ENCODE measurements at regions not wholly inside any gene's neighbourhood (a gene's known extent, or its start where the extent isn't known, plus 50 kb on each side); places are given as distances from the start of the nearest gene placed in this dataset.

DNA sequence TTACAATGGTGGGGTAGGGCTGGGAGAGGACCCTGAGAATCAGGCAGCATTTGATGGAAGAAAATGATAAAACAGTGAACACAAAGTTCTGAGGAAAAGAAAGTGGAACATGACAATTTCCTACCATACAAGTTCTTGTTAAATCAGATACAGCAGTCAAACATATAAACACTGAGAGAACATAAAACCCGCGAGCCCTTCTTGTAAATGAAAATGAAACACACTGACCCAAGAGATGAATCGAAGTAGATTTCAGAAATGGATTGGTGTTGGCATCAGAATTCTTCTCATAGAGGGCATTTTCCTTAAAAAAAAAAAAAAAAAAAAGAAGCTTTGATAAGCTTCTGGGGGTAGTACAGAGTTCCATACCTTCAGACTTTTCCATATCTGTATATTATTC is 134.7 kb upstream of the TMEM45B start:
- CTCF ChIA-PET: interaction anchor here (1.0 kb wide), 1 partner anchor 8 kb away, joined by 4 read pairs; no protein-coding TSS in a partner anchor
- no TSS peak for BruUV-seq (replicated peaks)
- POLR2A ChIA-PET: interaction anchor here (0.6 kb wide), 1 partner anchor 284 kb away, joined by 3 read pairs; no protein-coding TSS in a partner anchor

More for the DNA sequence above, 134.7 kb upstream of the TMEM45B start:
- dilution Hi-C loops (cut with MboI; ENCODE audit: extremely low pct_ligation_motif_present, low sequenced_read_pairs) (no loop called here), intact Hi-C loops (cut with micrococcal nuclease) (no loop called here)
- no peak overlapping the region for H3K9ac ChIP-seq (replicated peaks; ENCODE audit: extremely low read depth, insufficient read depth, low read length)
- no peak overlapping the region for H3K4me2 ChIP-seq (ENCODE audit: insufficient read depth, low read length)
- H3K27ac ChIP-seq (ENCODE audit: insufficient read depth, low read depth, low read length): no peak overlapping the region
- no peak overlapping the region for H2AFZ ChIP-seq (ENCODE audit: low read depth, low read length)
- H3K27me3 ChIP-seq (ENCODE audit: control insufficient read depth in 2 of 2, insufficient read depth in 2 of 2, low read length in 2 of 2): no peaks in the 10 kb centered on the region
- H3K4me1 ChIP-seq (ENCODE audit: control insufficient read depth, extremely low read depth, insufficient read depth, low read length): no peaks in the 10 kb centered on the region
- no peaks in the 10 kb centered on the region for H3K36me3 ChIP-seq (ENCODE audit: control insufficient read depth in 2 of 2, extremely low read depth in 1 of 2, insufficient read depth in 2 of 2, low read length in 2 of 2)
- no peaks in the 10 kb centered on the region for H3K79me2 ChIP-seq (ENCODE audit: control insufficient read depth, insufficient read depth, low read length)
- H3K9me3 ChIP-seq (replicated peaks; ENCODE audit: control insufficient read depth, insufficient read depth, low read length): no peaks in the 10 kb centered on the region
- TF ChIP-seq POLR2AphosphoS5 (IDR thresholded peaks at IDR 0.05; ENCODE audit: insufficient read depth, low read depth, low read length): no peak
- TF ChIP-seq FOS (IDR thresholded peaks at IDR 0.05; ENCODE audit: borderline replicate concordance, insufficient read depth, low read length): no peak
- TF ChIP-seq, protein P1, sequence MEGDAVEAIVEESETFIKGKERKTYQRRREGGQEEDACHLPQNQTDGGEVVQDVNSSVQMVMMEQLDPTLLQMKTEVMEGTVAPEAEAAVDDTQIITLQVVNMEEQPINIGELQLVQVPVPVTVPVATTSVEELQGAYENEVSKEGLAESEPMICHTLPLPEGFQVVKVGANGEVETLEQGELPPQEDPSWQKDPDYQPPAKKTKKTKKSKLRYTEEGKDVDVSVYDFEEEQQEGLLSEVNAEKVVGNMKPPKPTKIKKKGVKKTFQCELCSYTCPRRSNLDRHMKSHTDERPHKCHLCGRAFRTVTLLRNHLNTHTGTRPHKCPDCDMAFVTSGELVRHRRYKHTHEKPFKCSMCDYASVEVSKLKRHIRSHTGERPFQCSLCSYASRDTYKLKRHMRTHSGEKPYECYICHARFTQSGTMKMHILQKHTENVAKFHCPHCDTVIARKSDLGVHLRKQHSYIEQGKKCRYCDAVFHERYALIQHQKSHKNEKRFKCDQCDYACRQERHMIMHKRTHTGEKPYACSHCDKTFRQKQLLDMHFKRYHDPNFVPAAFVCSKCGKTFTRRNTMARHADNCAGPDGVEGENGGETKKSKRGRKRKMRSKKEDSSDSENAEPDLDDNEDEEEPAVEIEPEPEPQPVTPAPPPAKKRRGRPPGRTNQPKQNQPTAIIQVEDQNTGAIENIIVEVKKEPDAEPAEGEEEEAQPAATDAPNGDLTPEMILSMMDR (IDR thresholded peaks at IDR 0.05; ENCODE audit: extremely low read depth in 1 of 2, insufficient read depth in 1 of 2, low read depth in 1 of 2, low read length in 2 of 2): no peak
- TF ChIP-seq, protein P2, sequence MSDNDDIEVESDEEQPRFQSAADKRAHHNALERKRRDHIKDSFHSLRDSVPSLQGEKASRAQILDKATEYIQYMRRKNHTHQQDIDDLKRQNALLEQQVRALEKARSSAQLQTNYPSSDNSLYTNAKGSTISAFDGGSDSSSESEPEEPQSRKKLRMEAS (IDR thresholded peaks at IDR 0.05; ENCODE audit: insufficient read depth, insufficient read length): no peak
- TF ChIP-seq MYC (IDR thresholded peaks at IDR 0.05; ENCODE audit: low read depth, low read length): no peak
- no peak for TF ChIP-seq GATA2 (IDR thresholded peaks at IDR 0.05; ENCODE audit: insufficient read depth, insufficient read length, low read depth, low read length)
- TF ChIP-seq POLR2A (IDR thresholded peaks at IDR 0.05; ENCODE audit: low read depth, low read length): no peak
- no peak for TF ChIP-seq EZH2 (IDR thresholded peaks at IDR 0.05; ENCODE audit: borderline replicate concordance, low read depth, low read length, severe bottlenecking)
- no peak for TF ChIP-seq JUN (IDR thresholded peaks at IDR 0.05; ENCODE audit: borderline replicate concordance, insufficient read depth, insufficient read length, low read depth)
- H3K4me3 ChIP-seq (replicated peaks in 1 of 3; ENCODE audit: insufficient read depth in 1 of 3, low read depth in 1 of 3, low read length in 3 of 3): no peak overlapping the region
- no peaks in the 10 kb centered on the region for H4K20me1 ChIP-seq (replicated peaks; ENCODE audit: control insufficient read depth, extremely low read depth, insufficient read depth, low read length)
- FAIRE-seq (no peak), DNase-seq (ENCODE audit: low read depth, low spot score) (no peak)
- H3K9me1 ChIP-seq (replicated peaks; ENCODE audit: control insufficient read depth, extremely low read depth, insufficient read depth, low read length): no peaks in the 10 kb centered on the region

Data from endothelial cell of umbilical vein (primary cell).